H1 (cell line): ENCODE measurements at regions not wholly inside any gene's neighbourhood (a gene's known extent, or its start where the extent isn't known, plus 50 kb on each side); places are given as distances from the start of the nearest gene placed in this dataset.

Experiments
- CTCF ChIA-PET: fragments of 300-600 bp; sonication (Branson Sonifier 250); formaldehyde crosslinking; loops from one replicate; lab custom pipeline; 2021; ENCODE audit not compliant: partially characterized antibody; lab: Charles Lee
- POLR2A ChIA-PET: fragments of 300-600 bp; sonication (Branson Sonifier 250); formaldehyde crosslinking; loops from one replicate; lab custom pipeline; 2021; ENCODE audit warnings: inconsistent platforms; ENCODE audit not compliant: partially characterized antibody; lab: Charles Lee
- DNase-seq, 2 experiments: peaks; one replicate each; pipeline versions ENCODE4 v3.0.0 to v3.0.0-alpha.2; 2010 to 2022; ENCODE audit warnings: low spot score in 2 of 2, low read depth in 1 of 2, mixed read lengths in 1 of 2
- FAIRE-seq: peaks from 2 replicates; lab custom pipeline; 2011; peaks lifted over from hg19 to GRCh38; lab: Jason Lieb, UNC
- H2AFZ ChIP-seq: 2 replicates; pipeline ENCODE4 v1.8.1; 2012; ENCODE audit warnings: low read length, inconsistent platforms
- H2AK5ac ChIP-seq: 2 replicates; pipeline ENCODE4 v1.6.1; 2013; ENCODE audit warnings: low read depth, low read length
- H2BK120ac ChIP-seq: replicated peaks from 2 replicates; pipeline ENCODE3; 2013; ENCODE audit warnings: low read depth, low read length, inconsistent platforms
- H2BK12ac ChIP-seq: 2 replicates; pipeline ENCODE4 v1.6.1; 2013; ENCODE audit warnings: low read depth, low read length
- H2BK15ac ChIP-seq: 2 replicates; pipeline ENCODE4 v1.6.1; 2013; ENCODE audit warnings: low read length
- H2BK20ac ChIP-seq: 2 replicates; pipeline ENCODE4 v1.6.1; 2013; ENCODE audit warnings: low read length
- H2BK5ac ChIP-seq: 2 replicates; pipeline ENCODE4 v1.6.1; 2013; ENCODE audit warnings: low read depth, low read length
- H3K14ac ChIP-seq: 2 replicates; pipeline ENCODE4 v1.6.1; 2013; ENCODE audit warnings: inconsistent platforms; ENCODE audit not compliant: insufficient read length
- H3K18ac ChIP-seq: 2 replicates; pipeline ENCODE4 v1.6.1; 2013; ENCODE audit warnings: low read length; ENCODE audit errors: extremely low read depth
- H3K23ac ChIP-seq: 2 replicates; pipeline ENCODE4 v1.6.1; 2013; ENCODE audit warnings: inconsistent platforms; ENCODE audit not compliant: insufficient read length
- H3K23me2 ChIP-seq: 2 replicates; pipeline ENCODE4 v1.6.1; 2013; ENCODE audit warnings: low read depth, low read length
- H3K27ac ChIP-seq: 2 replicates; pipeline ENCODE4 v1.6.1; 2011; ENCODE audit warnings: low read depth, low read length, inconsistent platforms
- H3K27me3 ChIP-seq, 4 experiments: replicated peaks in 1 of 4; 1 replicate in 1 of 4; 2 replicates in 3 of 4; pipeline versions ENCODE4 v1.6.1 to v1.8.1; 2011 to 2013; ENCODE audit warnings: low read length in 3 of 4, mild to moderate bottlenecking in 3 of 4, inconsistent platforms in 2 of 4, mixed read lengths in 2 of 4, moderate library complexity in 1 of 4; ENCODE audit not compliant: control insufficient read depth in 3 of 4, insufficient read depth in 3 of 4; ENCODE audit errors: extremely low read depth in 1 of 4
- H3K36me3 ChIP-seq, 4 experiments: 2 replicates each; pipeline versions ENCODE4 v1.6.1 to v1.8.1; 2011 to 2013; ENCODE audit warnings: mild to moderate bottlenecking in 4 of 4, low read length in 3 of 4, moderate library complexity in 2 of 4, control low read depth in 1 of 4, inconsistent platforms in 1 of 4; ENCODE audit not compliant: insufficient read depth in 4 of 4, control insufficient read depth in 2 of 4
- H3K4ac ChIP-seq: replicated peaks from 2 replicates; pipeline ENCODE3; 2013; ENCODE audit warnings: low read length, low read depth, mixed read lengths, inconsistent platforms; ENCODE audit not compliant: insufficient read length
- H3K4me1 ChIP-seq, 4 experiments: replicated peaks in 1 of 4; 1 replicate in 1 of 4; 2 replicates in 3 of 4; pipeline versions ENCODE4 v1.6.1 to v1.8.1; 2011 to 2013; ENCODE audit warnings: low read length in 3 of 4, inconsistent platforms in 2 of 4, mixed read lengths in 1 of 4; ENCODE audit not compliant: insufficient read depth in 4 of 4, control insufficient read depth in 3 of 4
- H3K4me2 ChIP-seq, 2 experiments: 2 replicates each; pipeline versions ENCODE4 v1.6.1 to v1.8.1; 2011 to 2013; ENCODE audit warnings: low read depth in 2 of 2, low read length in 2 of 2, control low read depth in 1 of 2, inconsistent platforms in 1 of 2, mild to moderate bottlenecking in 1 of 2; ENCODE audit not compliant: insufficient read depth in 1 of 2
- H3K4me3 ChIP-seq, 4 experiments: fragments of 200-600, 300-600 bp in 1 of 4; sonication (generic), shearing (Covaris generic), sonication (Bioruptor Twin) in 1 of 4; 2 replicates each; pipeline versions ENCODE4 v1.5.1 to v1.8.1; 2011 to 2016; ENCODE audit warnings: low read length in 4 of 4, low read depth in 3 of 4, control low read depth in 2 of 4, inconsistent platforms in 2 of 4, mild to moderate bottlenecking in 2 of 4, mixed read lengths in 1 of 4, moderate library complexity in 1 of 4; ENCODE audit not compliant: insufficient read depth in 2 of 4; ENCODE audit errors: extremely low read depth in 1 of 4
- H3K56ac ChIP-seq: replicated peaks from 2 replicates; pipeline ENCODE3; 2013; ENCODE audit warnings: low read depth, mild to moderate bottlenecking, mixed read lengths, low read length, inconsistent platforms; ENCODE audit not compliant: insufficient read length
- H3K79me1 ChIP-seq: 2 replicates; pipeline ENCODE4 v1.6.1; 2013; ENCODE audit warnings: low read depth, low read length, control low read depth
- H3K79me2 ChIP-seq, 2 experiments: 2 replicates each; pipeline versions ENCODE4 v1.6.1 to v1.8.1; 2012 to 2013; ENCODE audit warnings: low read length in 2 of 2, mild to moderate bottlenecking in 2 of 2, inconsistent platforms in 1 of 2; ENCODE audit not compliant: insufficient read depth in 2 of 2, control insufficient read depth in 1 of 2
- H3K9ac ChIP-seq, 4 experiments: replicated peaks in 1 of 4; 1 replicate in 1 of 4; 2 replicates in 3 of 4; pipeline versions ENCODE4 v1.6.1 to v1.8.1; 2011 to 2013; ENCODE audit warnings: low read depth in 3 of 4, low read length in 3 of 4, control low read depth in 2 of 4, mild to moderate bottlenecking in 2 of 4, moderate library complexity in 2 of 4, inconsistent platforms in 1 of 4; ENCODE audit errors: extremely low read depth in 1 of 4
- H3K9me3 ChIP-seq, 2 experiments: 2 replicates each; pipeline versions ENCODE4 v1.6.1 to v1.8.1; 2012 to 2013; ENCODE audit warnings: mild to moderate bottlenecking in 2 of 2, moderate library complexity in 2 of 2, control low read depth in 1 of 2, inconsistent platforms in 1 of 2, low read depth in 1 of 2, low read length in 1 of 2, mixed read lengths in 1 of 2; ENCODE audit not compliant: insufficient read depth in 2 of 2
- H4K20me1 ChIP-seq, 2 experiments: replicated peaks in 1 of 2; 2 replicates each; pipeline versions ENCODE3 to v1.8.1; 2011 to 2013; ENCODE audit warnings: inconsistent platforms in 2 of 2, low read length in 2 of 2, mild to moderate bottlenecking in 1 of 2; ENCODE audit not compliant: insufficient read depth in 2 of 2, control insufficient read depth in 1 of 2
- H4K5ac ChIP-seq: 2 replicates; pipeline ENCODE4 v1.6.1; 2013; ENCODE audit warnings: low read length, low read depth, mixed read lengths, inconsistent platforms; ENCODE audit not compliant: insufficient read length
- H4K8ac ChIP-seq: 2 replicates; pipeline ENCODE4 v1.8.0; 2013; ENCODE audit warnings: mild to moderate bottlenecking, moderate library complexity, low read length, inconsistent platforms; ENCODE audit not compliant: insufficient read depth; ENCODE audit errors: extremely low read depth
- H4K91ac ChIP-seq: replicated peaks from 2 replicates; pipeline ENCODE3; 2013; ENCODE audit warnings: low read length, mixed read lengths, inconsistent platforms; ENCODE audit not compliant: insufficient read length
- GTF2F1 ChIP-seq: IDR thresholded peaks from 2 replicates; pipeline ENCODE4 v1.6.1; 2012; ENCODE audit warnings: low read depth, low read length, improper control_type of control experiment, borderline replicate concordance
- KDM5A ChIP-seq: fragments of 200-600 bp; IDR thresholded peaks from 2 replicates; pipeline ENCODE4 v1.7.1; 2012; ENCODE audit warnings: mild to moderate bottlenecking, low read length, inconsistent platforms, mixed read lengths
- TCF12 ChIP-seq: IDR thresholded peaks from 2 replicates; pipeline ENCODE4 v1.6.1; 2011; ENCODE audit warnings: low read depth, mild to moderate bottlenecking, low read length
- WGBS, 2 experiments: shearing (Covaris generic) in 1 of 2; methylation state at CpG; one replicate each; pipeline versions ENCODE4 v1.1.6 to v1.1.7; 2013 to 2015; ENCODE audit warnings: low lambda C conversion rate in 2 of 2, mixed read lengths in 2 of 2, inconsistent platforms in 1 of 2, low coverage in 1 of 2, missing lambda C conversion rate in 1 of 2; ENCODE audit not compliant: insufficient replicate concordance in 2 of 2, insufficient coverage in 1 of 2, insufficient read length in 1 of 2; ENCODE audit errors: extremely low coverage in 1 of 2, missing lambda C conversion rate in 1 of 2; 5-methylcytosine and 5-hydroxymethylcytosine counted together

GRCh38 chr18:2303517-2304238, 267.6 kb downstream of the METTL4 start:
- H2BK20ac ChIP-seq, result no peak overlapping the region
- H3K4ac ChIP-seq, result no peak overlapping the region
- H3K18ac ChIP-seq, result no peak overlapping the region
- H3K36me3 ChIP-seq, result no peaks in the 10 kb centered on the region
- no peak overlapping the region for H2BK5ac ChIP-seq
- H3K23ac ChIP-seq, result no peak overlapping the region
- no peaks in the 10 kb centered on the region for H3K79me1 ChIP-seq
- no peaks in the 10 kb centered on the region for H3K79me2 ChIP-seq
- H2BK120ac ChIP-seq, result no peak overlapping the region
- ChIA-PET POLR2A (no interaction called here), CTCF (interaction anchor here (0.7 kb wide), 1 partner anchor 10 kb away, joined by 4 read pairs; no protein-coding TSS in a partner anchor)
- no peak overlapping the region for H3K4me3 ChIP-seq
- no peaks in the 10 kb centered on the region for H3K4me1 ChIP-seq
- no peak overlapping the region for H3K9ac ChIP-seq
- 86% methylated on average over 2 of the region's 3 CpGs; no CpG with 5 or more reads in 1 of the 2 experiments for WGBS, 2 experiments
- H3K9me3 ChIP-seq, result no peaks in the 10 kb centered on the region
- no peak overlapping the region for H4K5ac ChIP-seq
- H2AFZ ChIP-seq, result no peak overlapping the region
- H4K20me1 ChIP-seq, result no peaks in the 10 kb centered on the region
- no peak overlapping the region for H2AK5ac ChIP-seq
- H3K4me2 ChIP-seq, result no peak overlapping the region
- DNase-seq, result no peak
- no peak overlapping the region for H4K91ac ChIP-seq
- no peak for FAIRE-seq
- no peaks in the 10 kb centered on the region for H3K23me2 ChIP-seq
- no peaks in the 10 kb centered on the region for H3K27me3 ChIP-seq
- no peak overlapping the region for H2BK12ac ChIP-seq
- no peak overlapping the region for H3K56ac ChIP-seq
- no peak for TF ChIP-seq KDM5A
- no peak for TF ChIP-seq TCF12
- TF ChIP-seq GTF2F1, result no peak
- no peak overlapping the region for H3K14ac ChIP-seq
- H4K8ac ChIP-seq, result no peak overlapping the region
- no peak overlapping the region for H2BK15ac ChIP-seq
- no peak overlapping the region for H3K27ac ChIP-seq
